Activated T-cell treated with anti-CD3 and anti-CD28 coated beads for 4 hours (primary cell): ENCODE measurements at regions not wholly inside any gene's neighbourhood (a gene's known extent, or its start where the extent isn't known, plus 50 kb on each side); places are given as distances from the start of the nearest gene placed in this dataset.
"Not testable (repeated sequence)": the region's sequence is repeated elsewhere in the genome, so short reads cannot be mapped to it uniquely, and the experiment has no call there.

ENCODE experiments used
- DNase-seq: peaks from one replicate; pipeline ENCODE4 v3.0.0-alpha.2; 2020

- no peak for DNase-seq
These were observed 176.6 kb downstream of the ALG10 start for GRCh38 chr12:34198924-34199323.

GRCh38 chr12:34203866-34204620 is 181.7 kb downstream of the ALG10 start:
- DNase-seq, result no peak

- no peak for DNase-seq
These were observed 182.6 kb downstream of the ALG10 start for GRCh38 chr12:34204830-34205285.

- no peak for DNase-seq
These were observed 183.1 kb downstream of the ALG10 start for GRCh38 chr12:34205401-34205800.

- no peak for DNase-seq
These were observed 183.9 kb downstream of the ALG10 start for GRCh38 chr12:34206061-34206785.

GRCh38 chr12:34207858-34208257 is 185.6 kb downstream of the ALG10 start:
- DNase-seq, result no peak

GRCh38 chr12:34208331-34209258 is 186.3 kb downstream of the ALG10 start:
- no peak for DNase-seq

GRCh38 chr12:34209259-34209835 is 187.1 kb downstream of the ALG10 start:
- no peak for DNase-seq

GRCh38 chr12:34210183-34210582 is 187.9 kb downstream of the ALG10 start:
- DNase-seq, result no peak

- DNase-seq, result no peak
These were observed 188.6 kb downstream of the ALG10 start for GRCh38 chr12:34210689-34211530.

- DNase-seq, result no peak
These were observed 190.4 kb downstream of the ALG10 start for GRCh38 chr12:34212651-34213050.

- no peak for DNase-seq
These were observed 191.7 kb downstream of the ALG10 start for GRCh38 chr12:34214011-34214410.

GRCh38 chr12:34215213-34215892 is 193.1 kb downstream of the ALG10 start:
- DNase-seq, result no peak

GRCh38 chr12:34215893-34216285 is 193.6 kb downstream of the ALG10 start:
- DNase-seq, result no peak

GRCh38 chr12:34217660-34218059 is 195.4 kb downstream of the ALG10 start:
- DNase-seq, result no peak

GRCh38 chr12:34218193-34219045 is 196.1 kb downstream of the ALG10 start:
- DNase-seq, result peak; percentile 44

GRCh38 chr12:34219046-34219770 is 196.9 kb downstream of the ALG10 start:
- no peak for DNase-seq

GRCh38 chr12:34220079-34220478 is 197.8 kb downstream of the ALG10 start:
- DNase-seq, result not testable (repeated sequence)

GRCh38 chr12:34223640-34224039 is 201.3 kb downstream of the ALG10 start:
- DNase-seq, result no peak

GRCh38 chr12:34226044-34226443 is 203.7 kb downstream of the ALG10 start:
- DNase-seq, result not testable (repeated sequence)
